GM12873 (cell line): ENCODE measurements at regions not wholly inside any gene's neighbourhood (a gene's known extent, or its start where the extent isn't known, plus 50 kb on each side); places are given as distances from the start of the nearest gene placed in this dataset.

Experiments
- CTCF ChIP-seq: IDR thresholded peaks from 2 replicates; pipeline ENCODE4 v1.5.1; 2012; ENCODE audit warnings: low read depth, mild to moderate bottlenecking, moderate library complexity, low read length, control low read depth; ENCODE audit not compliant: insufficient read depth; ENCODE audit errors: missing control alignments

GRCh38 chr2:56757884-56758545, 574.2 kb downstream of the CCDC85A start:
- TF ChIP-seq CTCF: no peak

GRCh38 chr2:56763683-56764082, 579.9 kb downstream of the CCDC85A start:
- no peak for TF ChIP-seq CTCF

GRCh38 chr2:56768973-56769372, 585.2 kb downstream of the CCDC85A start:
- no peak for TF ChIP-seq CTCF

- no peak for TF ChIP-seq CTCF
These were observed 586.7 kb downstream of the CCDC85A start for GRCh38 chr2:56770490-56770889.

- TF ChIP-seq CTCF: no peak
These were observed 600.3 kb downstream of the CCDC85A start for GRCh38 chr2:56784046-56784445.

- no peak for TF ChIP-seq CTCF
These were observed 617.4 kb downstream of the CCDC85A start for GRCh38 chr2:56801214-56801613.

GRCh38 chr2:56801770-56802169, 618.0 kb downstream of the CCDC85A start:
- TF ChIP-seq CTCF: no peak
